Tibial nerve (tissue), 3 donors: ENCODE measurements at regions not wholly inside any gene's neighbourhood (a gene's known extent, or its start where the extent isn't known, plus 50 kb on each side); places are given as distances from the start of the nearest gene placed in this dataset.

ENCODE experiments used
- POLR2A ChIP-seq, 2 donors: fragments of 450-650 bp; IDR thresholded peaks; one replicate each; pipeline ENCODE4 v1.6.1; 2017; ENCODE audit warnings: antibody characterized with exemption in 2 of 2, mild to moderate bottlenecking in 2 of 2, moderate library complexity in 2 of 2
- TF ChIP-seq, protein P1 (sequence below), 5 experiments: fragments of 200-600 bp in 3 of 5; fragments of 450-650 bp in 2 of 5; sonication (generic) in 3 of 5; IDR thresholded peaks; one replicate each; pipeline ENCODE4 v1.5.1; 2016 to 2019; ENCODE audit warnings: antibody characterized with exemption in 5 of 5, mild to moderate bottlenecking in 3 of 5, moderate library complexity in 2 of 5

DNA sequence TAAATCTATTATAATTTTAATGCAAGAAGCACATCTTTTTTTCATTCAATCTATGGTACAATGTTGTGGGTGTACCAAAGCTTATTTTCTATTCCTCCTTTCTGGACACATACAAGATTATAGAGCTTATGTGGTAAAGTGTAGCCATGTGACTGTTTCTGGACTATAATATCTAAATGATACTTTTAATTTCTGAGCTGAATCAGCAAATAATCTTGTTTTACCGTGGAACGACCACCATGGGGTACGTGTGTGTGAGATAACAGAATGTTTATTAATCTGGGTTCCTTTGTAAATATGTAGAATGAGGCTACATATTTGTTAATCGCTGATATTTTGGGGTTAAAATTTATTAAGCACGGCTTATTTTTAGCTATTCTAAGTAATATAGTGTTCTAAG, 111.5 kb upstream of the EYS start:
- TF ChIP-seq, protein P1, sequence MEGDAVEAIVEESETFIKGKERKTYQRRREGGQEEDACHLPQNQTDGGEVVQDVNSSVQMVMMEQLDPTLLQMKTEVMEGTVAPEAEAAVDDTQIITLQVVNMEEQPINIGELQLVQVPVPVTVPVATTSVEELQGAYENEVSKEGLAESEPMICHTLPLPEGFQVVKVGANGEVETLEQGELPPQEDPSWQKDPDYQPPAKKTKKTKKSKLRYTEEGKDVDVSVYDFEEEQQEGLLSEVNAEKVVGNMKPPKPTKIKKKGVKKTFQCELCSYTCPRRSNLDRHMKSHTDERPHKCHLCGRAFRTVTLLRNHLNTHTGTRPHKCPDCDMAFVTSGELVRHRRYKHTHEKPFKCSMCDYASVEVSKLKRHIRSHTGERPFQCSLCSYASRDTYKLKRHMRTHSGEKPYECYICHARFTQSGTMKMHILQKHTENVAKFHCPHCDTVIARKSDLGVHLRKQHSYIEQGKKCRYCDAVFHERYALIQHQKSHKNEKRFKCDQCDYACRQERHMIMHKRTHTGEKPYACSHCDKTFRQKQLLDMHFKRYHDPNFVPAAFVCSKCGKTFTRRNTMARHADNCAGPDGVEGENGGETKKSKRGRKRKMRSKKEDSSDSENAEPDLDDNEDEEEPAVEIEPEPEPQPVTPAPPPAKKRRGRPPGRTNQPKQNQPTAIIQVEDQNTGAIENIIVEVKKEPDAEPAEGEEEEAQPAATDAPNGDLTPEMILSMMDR (IDR thresholded peaks at IDR 0.05): no peak
- no peak for TF ChIP-seq POLR2A (IDR thresholded peaks at IDR 0.05)
